ENCODE measurements at regions not wholly inside any gene's neighbourhood (a gene's known extent, or its start where the extent isn't known, plus 50 kb on each side); places are given as distances from the start of the nearest gene placed in this dataset.

- no peaks in the 10 kb centered on the region for H3K36me3 ChIP-seq (ENCODE audit: insufficient read depth, low read length)
- H3K9me3 ChIP-seq (ENCODE audit: control insufficient read depth, insufficient read depth, low read length): no peaks in the 10 kb centered on the region
- no peaks in the 10 kb centered on the region for H3K4me1 ChIP-seq (ENCODE audit: insufficient read depth, low read length)
- H3K9ac ChIP-seq (ENCODE audit: low read depth, low read length): no peak overlapping the region
Observed at GRCh38 chr5:86118542-86118941, 499.2 kb upstream of the COX7C start.

GRCh38 chr5:86124333-86124732 is 493.4 kb upstream of the COX7C start:
- Histone ChIP-seq H3K9me3 (ENCODE audit: control insufficient read depth, insufficient read depth, low read length) (no peaks in the 10 kb centered on the region), H3K9ac (ENCODE audit: low read depth, low read length) (no peak overlapping the region), H3K36me3 (ENCODE audit: insufficient read depth, low read length) (no peaks in the 10 kb centered on the region), H3K4me1 (ENCODE audit: insufficient read depth, low read length) (no peaks in the 10 kb centered on the region)

GRCh38 chr5:86125731-86126601 is 491.8 kb upstream of the COX7C start:
- no peaks in the 10 kb centered on the region for H3K36me3 ChIP-seq (ENCODE audit: insufficient read depth, low read length)
- H3K9me3 ChIP-seq (ENCODE audit: control insufficient read depth, insufficient read depth, low read length): no peaks in the 10 kb centered on the region
- H3K4me1 ChIP-seq (ENCODE audit: insufficient read depth, low read length): no peaks in the 10 kb centered on the region
- no peak overlapping the region for H3K9ac ChIP-seq (ENCODE audit: low read depth, low read length)

- Histone ChIP-seq H3K9me3 (ENCODE audit: control insufficient read depth, insufficient read depth, low read length) (no peaks in the 10 kb centered on the region), H3K9ac (ENCODE audit: low read depth, low read length) (no peak overlapping the region), H3K4me1 (ENCODE audit: insufficient read depth, low read length) (no peaks in the 10 kb centered on the region), H3K36me3 (ENCODE audit: insufficient read depth, low read length) (no peaks in the 10 kb centered on the region)
Observed at GRCh38 chr5:86127696-86128095, 490.0 kb upstream of the COX7C start.

GRCh38 chr5:86129009-86129408 is 488.7 kb upstream of the COX7C start:
- no peaks in the 10 kb centered on the region for H3K36me3 ChIP-seq (ENCODE audit: insufficient read depth, low read length)
- H3K9ac ChIP-seq (ENCODE audit: low read depth, low read length): no peak overlapping the region
- no peaks in the 10 kb centered on the region for H3K9me3 ChIP-seq (ENCODE audit: control insufficient read depth, insufficient read depth, low read length)
- H3K4me1 ChIP-seq (ENCODE audit: insufficient read depth, low read length): no peaks in the 10 kb centered on the region

- H3K36me3 ChIP-seq (ENCODE audit: insufficient read depth, low read length): no peaks in the 10 kb centered on the region
- no peak overlapping the region for H3K9ac ChIP-seq (ENCODE audit: low read depth, low read length)
Observed at GRCh38 chr5:86137297-86137696, 480.4 kb upstream of the COX7C start.

GRCh38 chr5:86143837-86144236 is 473.9 kb upstream of the COX7C start:
- H3K36me3 ChIP-seq (ENCODE audit: insufficient read depth, low read length): no peaks in the 10 kb centered on the region
- H3K9ac ChIP-seq (ENCODE audit: low read depth, low read length): no peak overlapping the region
- no peaks in the 10 kb centered on the region for H3K4me1 ChIP-seq (ENCODE audit: insufficient read depth, low read length)
- H3K9me3 ChIP-seq (ENCODE audit: control insufficient read depth, insufficient read depth, low read length): no peaks in the 10 kb centered on the region

More at GRCh38 chr5:86137297-86137696, 480.4 kb upstream of the COX7C start:
- H3K9me3 ChIP-seq (ENCODE audit: control insufficient read depth, insufficient read depth, low read length): no peaks in the 10 kb centered on the region
- H3K4me1 ChIP-seq (ENCODE audit: insufficient read depth, low read length): no peaks in the 10 kb centered on the region

GRCh38 chr5:86152988-86153560 is 464.7 kb upstream of the COX7C start:
- Histone ChIP-seq H3K9me3 (ENCODE audit: control insufficient read depth, insufficient read depth, low read length) (no peaks in the 10 kb centered on the region), H3K9ac (ENCODE audit: low read depth, low read length) (no peak overlapping the region), H3K36me3 (ENCODE audit: insufficient read depth, low read length) (no peaks in the 10 kb centered on the region), H3K4me1 (ENCODE audit: insufficient read depth, low read length) (no peaks in the 10 kb centered on the region)

GRCh38 chr5:86155796-86156195 is 461.9 kb upstream of the COX7C start:
- Histone ChIP-seq H3K4me1 (ENCODE audit: insufficient read depth, low read length) (no peaks in the 10 kb centered on the region), H3K36me3 (ENCODE audit: insufficient read depth, low read length) (no peaks in the 10 kb centered on the region), H3K9me3 (ENCODE audit: control insufficient read depth, insufficient read depth, low read length) (no peaks in the 10 kb centered on the region), H3K9ac (ENCODE audit: low read depth, low read length) (no peak overlapping the region)

GRCh38 chr5:86170194-86170593 is 447.5 kb upstream of the COX7C start:
- Histone ChIP-seq H3K9ac (ENCODE audit: low read depth, low read length) (no peak overlapping the region), H3K4me1 (ENCODE audit: insufficient read depth, low read length) (no peaks in the 10 kb centered on the region), H3K9me3 (ENCODE audit: control insufficient read depth, insufficient read depth, low read length) (no peaks in the 10 kb centered on the region; the same call in 1 of the 2 replicates), H3K36me3 (ENCODE audit: insufficient read depth, low read length) (no peaks in the 10 kb centered on the region)

GRCh38 chr5:86175224-86175623 is 442.5 kb upstream of the COX7C start:
- Histone ChIP-seq H3K9me3 (ENCODE audit: control insufficient read depth, insufficient read depth, low read length) (no peaks in the 10 kb centered on the region), H3K4me1 (ENCODE audit: insufficient read depth, low read length) (no peaks in the 10 kb centered on the region), H3K36me3 (ENCODE audit: insufficient read depth, low read length) (no peaks in the 10 kb centered on the region), H3K9ac (ENCODE audit: low read depth, low read length) (no peak overlapping the region)

GRCh38 chr5:86199287-86199686 is 418.5 kb upstream of the COX7C start:
- no peak overlapping the region for H3K9ac ChIP-seq (ENCODE audit: low read depth, low read length)
- no peaks in the 10 kb centered on the region for H3K36me3 ChIP-seq (ENCODE audit: insufficient read depth, low read length)
- H3K9me3 ChIP-seq (ENCODE audit: control insufficient read depth, insufficient read depth, low read length): no peaks in the 10 kb centered on the region
- no peaks in the 10 kb centered on the region for H3K4me1 ChIP-seq (ENCODE audit: insufficient read depth, low read length)

GRCh38 chr5:86228147-86228546 is 389.6 kb upstream of the COX7C start:
- no peak overlapping the region for H3K9ac ChIP-seq (ENCODE audit: low read depth, low read length)
- no peaks in the 10 kb centered on the region for H3K4me1 ChIP-seq (ENCODE audit: insufficient read depth, low read length)
- H3K36me3 ChIP-seq (ENCODE audit: insufficient read depth, low read length): no peaks in the 10 kb centered on the region
- H3K9me3 ChIP-seq (ENCODE audit: control insufficient read depth, insufficient read depth, low read length): no peaks in the 10 kb centered on the region

GRCh38 chr5:86232246-86232645 is 385.5 kb upstream of the COX7C start:
- no peaks in the 10 kb centered on the region for H3K4me1 ChIP-seq (ENCODE audit: insufficient read depth, low read length)
- no peaks in the 10 kb centered on the region for H3K36me3 ChIP-seq (ENCODE audit: insufficient read depth, low read length)
- H3K9me3 ChIP-seq (ENCODE audit: control insufficient read depth, insufficient read depth, low read length): no peaks in the 10 kb centered on the region
- no peak overlapping the region for H3K9ac ChIP-seq (ENCODE audit: low read depth, low read length)

GRCh38 chr5:86244153-86244552 is 373.6 kb upstream of the COX7C start:
- no peak overlapping the region for H3K9ac ChIP-seq (ENCODE audit: low read depth, low read length)
- no peaks in the 10 kb centered on the region for H3K9me3 ChIP-seq (ENCODE audit: control insufficient read depth, insufficient read depth, low read length)
- H3K4me1 ChIP-seq (ENCODE audit: insufficient read depth, low read length): no peaks in the 10 kb centered on the region
- H3K36me3 ChIP-seq (ENCODE audit: insufficient read depth, low read length): no peaks in the 10 kb centered on the region
